HEK293 (cell line): ENCODE measurements at regions not wholly inside any gene's neighbourhood (a gene's known extent, or its start where the extent isn't known, plus 50 kb on each side); places are given as distances from the start of the nearest gene placed in this dataset.

Experiments
- CTCF ChIA-PET: fragments of 350-600 bp; formaldehyde crosslinking; extraction: SDS; loops from one replicate; lab custom pipeline; 2021; ENCODE audit warnings: antibody characterized with exemption; lab: Yijun Ruan, JAX
- POLR2A ChIA-PET: fragments of 300-600 bp; formaldehyde crosslinking; extraction: SDS; loops from one replicate; lab custom pipeline; 2020; ENCODE audit warnings: antibody characterized with exemption, inconsistent platforms; lab: Yijun Ruan, JAX
- H3K27ac ChIP-seq: fragments of 200-500 bp; sonication (Bioruptor generic); 2 replicates; pipeline ENCODE4 v1.5.1; 2014; ENCODE audit warnings: low read depth, low read length, control low read depth, inconsistent platforms; ENCODE audit errors: extremely low read depth
- H3K36me3 ChIP-seq, 2 experiments: fragments of 200-500 bp in 1 of 2; sonication (Bioruptor generic) in 1 of 2; 1 replicate in 1 of 2; 2 replicates in 1 of 2; pipeline ENCODE4 v1.5.1; 2014 to 2017; ENCODE audit warnings: inconsistent platforms in 2 of 2, low read length in 2 of 2; ENCODE audit not compliant: control insufficient read depth in 2 of 2, insufficient read depth in 1 of 2
- H3K4me1 ChIP-seq: fragments of 200-500 bp; sonication (Bioruptor generic); 2 replicates; pipeline ENCODE4 v1.5.1; 2014; ENCODE audit warnings: mild to moderate bottlenecking, low read length, inconsistent platforms; ENCODE audit not compliant: control insufficient read depth, insufficient read depth
- H3K4me3 ChIP-seq: 2 replicates; pipeline ENCODE4 v1.5.1; 2011; ENCODE audit warnings: low read depth, mild to moderate bottlenecking, control low read depth, low read length, moderate library complexity
- H3K9me3 ChIP-seq: fragments of 200-500 bp; sonication (Bioruptor generic); 2 replicates; pipeline ENCODE4 v1.5.1; 2014; ENCODE audit warnings: low read depth, low read length, inconsistent platforms; ENCODE audit not compliant: control insufficient read depth, insufficient read depth
- FEZF1 ChIP-seq: fragments of 450-650 bp; formaldehyde crosslinking; IDR thresholded peaks from 2 replicates; pipeline ENCODE4 v1.5.1; 2016; ENCODE audit warnings: missing biosample characterization, missing genetic modification characterization
- KLF7 ChIP-seq: fragments of 450-650 bp; formaldehyde crosslinking; IDR thresholded peaks from 2 replicates; pipeline ENCODE4 v1.5.1; 2016; ENCODE audit warnings: missing biosample characterization, missing genetic modification characterization, borderline replicate concordance
- PRDM1 ChIP-seq: fragments of 450-650 bp; formaldehyde crosslinking; IDR thresholded peaks from 2 replicates; pipeline ENCODE4; 2016; ENCODE audit warnings: missing biosample characterization, missing genetic modification characterization
- REPIN1 ChIP-seq: fragments of 450-650 bp; formaldehyde crosslinking; IDR thresholded peaks from 2 replicates; pipeline ENCODE4 v1.5.1; 2017; ENCODE audit warnings: missing biosample characterization, missing genetic modification characterization, low read depth
- ZFHX2 ChIP-seq: fragments of 450-650 bp; formaldehyde crosslinking; conservative IDR thresholded peaks from 2 replicates; pipeline ENCODE4 v1.5.1; 2016; ENCODE audit warnings: missing biosample characterization, missing genetic modification characterization
- ZNF175 ChIP-seq: fragments of 450-650 bp; formaldehyde crosslinking; IDR thresholded peaks from 2 replicates; pipeline ENCODE4 v1.5.1; 2016; ENCODE audit warnings: missing biosample characterization, missing genetic modification characterization
- ZNF239 ChIP-seq: fragments of 450-650 bp; formaldehyde crosslinking; IDR thresholded peaks from 2 replicates; pipeline ENCODE4 v1.5.1; 2016; ENCODE audit warnings: missing biosample characterization, missing genetic modification characterization
- ZNF404 ChIP-seq: fragments of 450-650 bp; formaldehyde crosslinking; IDR thresholded peaks from 2 replicates; pipeline ENCODE4 v1.5.1; 2017; ENCODE audit warnings: missing biosample characterization, missing genetic modification characterization
- ZNF501 ChIP-seq: fragments of 450-650 bp; formaldehyde crosslinking; IDR thresholded peaks from 2 replicates; pipeline ENCODE4 v1.5.1; 2016; ENCODE audit warnings: missing biosample characterization, missing genetic modification characterization
- ZNF776 ChIP-seq: fragments of 450-650 bp; formaldehyde crosslinking; IDR thresholded peaks from 2 replicates; pipeline ENCODE4 v1.5.0; 2017; ENCODE audit warnings: missing biosample characterization, missing genetic modification characterization, borderline replicate concordance
- ZNF837 ChIP-seq: fragments of 450-650 bp; formaldehyde crosslinking; IDR thresholded peaks from 2 replicates; pipeline ENCODE4 v1.5.1; 2016; ENCODE audit warnings: missing biosample characterization, missing genetic modification characterization
- TF ChIP-seq, protein P1 (sequence below): fragments of 450-650 bp; IDR thresholded peaks from 2 replicates; pipeline ENCODE4 v1.5.1; 2018; ENCODE audit warnings: missing biosample characterization, mild to moderate bottlenecking, missing genetic modification characterization
- TF ChIP-seq, protein P2 (sequence below): fragments of 450-650 bp; formaldehyde crosslinking; IDR thresholded peaks from 2 replicates; pipeline ENCODE4 v1.5.1; 2016; ENCODE audit warnings: missing biosample characterization, missing genetic modification characterization
- TF ChIP-seq, protein P3 (sequence below): sonication (generic); formaldehyde crosslinking; IDR thresholded peaks from 2 replicates; pipeline ENCODE4 v1.8.1; 2022; ENCODE audit warnings: mild to moderate bottlenecking, moderate library complexity, missing genetic modification reagents
- TF ChIP-seq, protein P4 (sequence below): fragments of 450-650 bp; formaldehyde crosslinking; conservative IDR thresholded peaks from 2 replicates; pipeline ENCODE4 v1.5.1; 2016; ENCODE audit warnings: low read depth, missing biosample characterization, missing genetic modification characterization
- TF ChIP-seq, protein P5 (sequence below): fragments of 450-650 bp; formaldehyde crosslinking; IDR thresholded peaks from 2 replicates; pipeline ENCODE4 v1.5.0; 2017; ENCODE audit warnings: missing biosample characterization, missing genetic modification characterization, borderline replicate concordance
- TF ChIP-seq, protein P6 (sequence below): fragments of 450-650 bp; formaldehyde crosslinking; IDR thresholded peaks from 2 replicates; pipeline ENCODE4 v1.5.1; 2016; ENCODE audit warnings: missing biosample characterization, missing genetic modification characterization, borderline replicate concordance

DNA sequence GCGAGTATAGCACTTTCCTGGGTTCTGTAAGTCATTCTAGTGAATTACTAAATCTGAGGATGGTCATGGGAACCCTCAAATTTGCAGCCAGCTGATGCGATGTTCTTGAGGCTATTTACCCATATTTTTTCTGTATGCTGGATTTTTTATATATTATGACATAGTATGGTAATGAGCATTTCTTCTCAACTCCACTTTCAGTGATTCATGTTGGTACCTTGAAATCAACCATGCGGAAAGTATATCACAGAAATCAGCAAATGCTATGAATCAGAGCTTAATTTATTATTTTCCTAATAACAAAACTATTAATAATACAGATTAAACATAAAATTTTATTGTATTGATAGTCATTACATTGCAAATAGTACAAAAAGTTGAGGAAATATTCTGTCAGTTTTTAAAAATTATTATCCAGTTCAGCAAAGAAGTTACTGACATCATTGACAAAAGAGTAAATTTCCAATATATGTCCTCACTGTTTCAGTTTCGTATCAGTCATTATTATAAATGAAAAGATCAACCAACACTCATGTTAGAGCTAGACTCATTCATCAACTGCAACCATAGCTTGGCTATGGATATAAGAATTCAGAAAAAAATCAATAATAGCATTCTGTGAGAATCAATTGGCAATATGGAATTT lies 164.3 kb upstream of the SETMAR start:
- ChIA-PET CTCF (interaction anchor here (1.3 kb wide), 1 partner anchor 31 kb away, joined by 3 read pairs; no protein-coding TSS in a partner anchor), POLR2A (no interaction called here)
- no peak overlapping the region for H3K4me3 ChIP-seq
- no peaks in the 10 kb centered on the region for H3K36me3 ChIP-seq
- H3K9me3 ChIP-seq = no peaks in the 10 kb centered on the region
- H3K27ac ChIP-seq = no peak overlapping the region
- TF ChIP-seq ZNF404 (tag by site-specific recombination) (no peak), ZNF837 (no peak), ZNF776 (tag by site-specific recombination) (no peak), ZFHX2 (tag by site-specific recombination) (no peak), FEZF1 (tag by site-specific recombination) (no peak), ZNF501 (tag by site-specific recombination) (no peak), ZNF239 (tag by site-specific recombination) (no peak), ZNF175 (tag by site-specific recombination) (no peak), KLF7 (no peak), PRDM1 (tag by site-specific recombination) (no peak), REPIN1 (tag by site-specific recombination) (no peak)
- TF ChIP-seq, protein P1, sequence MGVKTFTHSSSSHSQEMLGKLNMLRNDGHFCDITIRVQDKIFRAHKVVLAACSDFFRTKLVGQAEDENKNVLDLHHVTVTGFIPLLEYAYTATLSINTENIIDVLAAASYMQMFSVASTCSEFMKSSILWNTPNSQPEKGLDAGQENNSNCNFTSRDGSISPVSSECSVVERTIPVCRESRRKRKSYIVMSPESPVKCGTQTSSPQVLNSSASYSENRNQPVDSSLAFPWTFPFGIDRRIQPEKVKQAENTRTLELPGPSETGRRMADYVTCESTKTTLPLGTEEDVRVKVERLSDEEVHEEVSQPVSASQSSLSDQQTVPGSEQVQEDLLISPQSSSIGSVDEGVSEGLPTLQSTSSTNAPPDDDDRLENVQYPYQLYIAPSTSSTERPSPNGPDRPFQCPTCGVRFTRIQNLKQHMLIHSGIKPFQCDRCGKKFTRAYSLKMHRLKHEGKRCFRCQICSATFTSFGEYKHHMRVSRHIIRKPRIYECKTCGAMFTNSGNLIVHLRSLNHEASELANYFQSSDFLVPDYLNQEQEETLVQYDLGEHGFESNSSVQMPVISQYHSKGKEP (tag by site-specific recombination) = no peak
- TF ChIP-seq, protein P2, sequence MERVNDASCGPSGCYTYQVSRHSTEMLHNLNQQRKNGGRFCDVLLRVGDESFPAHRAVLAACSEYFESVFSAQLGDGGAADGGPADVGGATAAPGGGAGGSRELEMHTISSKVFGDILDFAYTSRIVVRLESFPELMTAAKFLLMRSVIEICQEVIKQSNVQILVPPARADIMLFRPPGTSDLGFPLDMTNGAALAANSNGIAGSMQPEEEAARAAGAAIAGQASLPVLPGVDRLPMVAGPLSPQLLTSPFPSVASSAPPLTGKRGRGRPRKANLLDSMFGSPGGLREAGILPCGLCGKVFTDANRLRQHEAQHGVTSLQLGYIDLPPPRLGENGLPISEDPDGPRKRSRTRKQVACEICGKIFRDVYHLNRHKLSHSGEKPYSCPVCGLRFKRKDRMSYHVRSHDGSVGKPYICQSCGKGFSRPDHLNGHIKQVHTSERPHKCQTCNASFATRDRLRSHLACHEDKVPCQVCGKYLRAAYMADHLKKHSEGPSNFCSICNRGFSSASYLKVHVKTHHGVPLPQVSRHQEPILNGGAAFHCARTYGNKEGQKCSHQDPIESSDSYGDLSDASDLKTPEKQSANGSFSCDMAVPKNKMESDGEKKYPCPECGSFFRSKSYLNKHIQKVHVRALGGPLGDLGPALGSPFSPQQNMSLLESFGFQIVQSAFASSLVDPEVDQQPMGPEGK = no peak
- TF ChIP-seq, protein P3, sequence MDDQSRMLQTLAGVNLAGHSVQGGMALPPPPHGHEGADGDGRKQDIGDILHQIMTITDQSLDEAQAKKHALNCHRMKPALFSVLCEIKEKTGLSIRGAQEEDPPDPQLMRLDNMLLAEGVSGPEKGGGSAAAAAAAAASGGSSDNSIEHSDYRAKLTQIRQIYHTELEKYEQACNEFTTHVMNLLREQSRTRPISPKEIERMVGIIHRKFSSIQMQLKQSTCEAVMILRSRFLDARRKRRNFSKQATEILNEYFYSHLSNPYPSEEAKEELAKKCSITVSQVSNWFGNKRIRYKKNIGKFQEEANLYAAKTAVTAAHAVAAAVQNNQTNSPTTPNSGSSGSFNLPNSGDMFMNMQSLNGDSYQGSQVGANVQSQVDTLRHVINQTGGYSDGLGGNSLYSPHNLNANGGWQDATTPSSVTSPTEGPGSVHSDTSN (CRISPR knock-in tag) = no peak
- TF ChIP-seq, protein P4, sequence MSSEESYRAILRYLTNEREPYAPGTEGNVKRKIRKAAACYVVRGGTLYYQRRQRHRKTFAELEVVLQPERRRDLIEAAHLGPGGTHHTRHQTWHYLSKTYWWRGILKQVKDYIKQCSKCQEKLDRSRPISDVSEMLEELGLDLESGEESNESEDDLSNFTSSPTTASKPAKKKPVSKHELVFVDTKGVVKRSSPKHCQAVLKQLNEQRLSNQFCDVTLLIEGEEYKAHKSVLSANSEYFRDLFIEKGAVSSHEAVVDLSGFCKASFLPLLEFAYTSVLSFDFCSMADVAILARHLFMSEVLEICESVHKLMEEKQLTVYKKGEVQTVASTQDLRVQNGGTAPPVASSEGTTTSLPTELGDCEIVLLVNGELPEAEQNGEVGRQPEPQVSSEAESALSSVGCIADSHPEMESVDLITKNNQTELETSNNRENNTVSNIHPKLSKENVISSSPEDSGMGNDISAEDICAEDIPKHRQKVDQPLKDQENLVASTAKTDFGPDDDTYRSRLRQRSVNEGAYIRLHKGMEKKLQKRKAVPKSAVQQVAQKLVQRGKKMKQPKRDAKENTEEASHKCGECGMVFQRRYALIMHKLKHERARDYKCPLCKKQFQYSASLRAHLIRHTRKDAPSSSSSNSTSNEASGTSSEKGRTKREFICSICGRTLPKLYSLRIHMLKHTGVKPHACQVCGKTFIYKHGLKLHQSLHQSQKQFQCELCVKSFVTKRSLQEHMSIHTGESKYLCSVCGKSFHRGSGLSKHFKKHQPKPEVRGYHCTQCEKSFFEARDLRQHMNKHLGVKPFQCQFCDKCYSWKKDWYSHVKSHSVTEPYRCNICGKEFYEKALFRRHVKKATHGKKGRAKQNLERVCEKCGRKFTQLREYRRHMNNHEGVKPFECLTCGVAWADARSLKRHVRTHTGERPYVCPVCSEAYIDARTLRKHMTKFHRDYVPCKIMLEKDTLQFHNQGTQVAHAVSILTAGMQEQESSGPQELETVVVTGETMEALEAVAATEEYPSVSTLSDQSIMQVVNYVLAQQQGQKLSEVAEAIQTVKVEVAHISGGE (tag by site-specific recombination) = no peak
- TF ChIP-seq, protein P5, sequence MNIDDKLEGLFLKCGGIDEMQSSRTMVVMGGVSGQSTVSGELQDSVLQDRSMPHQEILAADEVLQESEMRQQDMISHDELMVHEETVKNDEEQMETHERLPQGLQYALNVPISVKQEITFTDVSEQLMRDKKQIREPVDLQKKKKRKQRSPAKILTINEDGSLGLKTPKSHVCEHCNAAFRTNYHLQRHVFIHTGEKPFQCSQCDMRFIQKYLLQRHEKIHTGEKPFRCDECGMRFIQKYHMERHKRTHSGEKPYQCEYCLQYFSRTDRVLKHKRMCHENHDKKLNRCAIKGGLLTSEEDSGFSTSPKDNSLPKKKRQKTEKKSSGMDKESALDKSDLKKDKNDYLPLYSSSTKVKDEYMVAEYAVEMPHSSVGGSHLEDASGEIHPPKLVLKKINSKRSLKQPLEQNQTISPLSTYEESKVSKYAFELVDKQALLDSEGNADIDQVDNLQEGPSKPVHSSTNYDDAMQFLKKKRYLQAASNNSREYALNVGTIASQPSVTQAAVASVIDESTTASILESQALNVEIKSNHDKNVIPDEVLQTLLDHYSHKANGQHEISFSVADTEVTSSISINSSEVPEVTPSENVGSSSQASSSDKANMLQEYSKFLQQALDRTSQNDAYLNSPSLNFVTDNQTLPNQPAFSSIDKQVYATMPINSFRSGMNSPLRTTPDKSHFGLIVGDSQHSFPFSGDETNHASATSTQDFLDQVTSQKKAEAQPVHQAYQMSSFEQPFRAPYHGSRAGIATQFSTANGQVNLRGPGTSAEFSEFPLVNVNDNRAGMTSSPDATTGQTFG (tag by site-specific recombination) = no peak
- TF ChIP-seq, protein P6, sequence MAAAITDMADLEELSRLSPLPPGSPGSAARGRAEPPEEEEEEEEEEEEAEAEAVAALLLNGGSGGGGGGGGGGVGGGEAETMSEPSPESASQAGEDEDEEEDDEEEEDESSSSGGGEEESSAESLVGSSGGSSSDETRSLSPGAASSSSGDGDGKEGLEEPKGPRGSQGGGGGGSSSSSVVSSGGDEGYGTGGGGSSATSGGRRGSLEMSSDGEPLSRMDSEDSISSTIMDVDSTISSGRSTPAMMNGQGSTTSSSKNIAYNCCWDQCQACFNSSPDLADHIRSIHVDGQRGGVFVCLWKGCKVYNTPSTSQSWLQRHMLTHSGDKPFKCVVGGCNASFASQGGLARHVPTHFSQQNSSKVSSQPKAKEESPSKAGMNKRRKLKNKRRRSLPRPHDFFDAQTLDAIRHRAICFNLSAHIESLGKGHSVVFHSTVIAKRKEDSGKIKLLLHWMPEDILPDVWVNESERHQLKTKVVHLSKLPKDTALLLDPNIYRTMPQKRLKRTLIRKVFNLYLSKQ (tag by site-specific recombination) = no peak
- TF ChIP-seq, all 188 proteins: peak for 0
- H3K4me1 ChIP-seq = no peaks in the 10 kb centered on the region
